Loucy (cell line): ENCODE measurements at regions not wholly inside any gene's neighbourhood (a gene's known extent, or its start where the extent isn't known, plus 50 kb on each side); places are given as distances from the start of the nearest gene placed in this dataset.

Experiments
- EZH2phosphoT487 ChIP-seq: fragments of 200-600 bp; IDR thresholded peaks from 2 replicates; pipeline ENCODE4 v1.6.1; 2018; ENCODE audit warnings: antibody characterized with exemption, mild to moderate bottlenecking, moderate library complexity, borderline replicate concordance
- TF ChIP-seq, protein P1 (sequence below): fragments of 200-600 bp; sonication (generic); conservative IDR thresholded peaks from 2 replicates; pipeline ENCODE4 v1.5.1; 2014; ENCODE audit warnings: mild to moderate bottlenecking, antibody characterized with exemption, low read length

DNA sequence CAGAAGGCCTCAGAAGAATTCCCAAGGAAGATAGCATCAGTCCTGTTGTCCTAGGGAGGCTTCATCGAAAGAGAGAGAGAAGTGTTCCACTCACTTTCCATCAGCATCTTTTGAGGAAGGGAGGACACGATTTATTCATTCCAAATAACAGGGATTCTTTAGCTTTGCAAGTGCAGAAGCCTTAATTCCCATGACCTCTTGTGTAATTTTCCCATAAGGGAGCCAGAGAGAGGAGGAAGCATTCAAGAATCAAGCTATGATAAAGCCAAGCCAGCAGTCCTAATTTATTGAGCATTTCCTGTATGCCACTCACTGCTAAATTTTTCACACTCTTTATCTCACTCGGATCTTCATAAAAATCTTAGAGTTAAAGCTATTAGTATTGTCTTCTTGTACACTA, 169.7 kb upstream of the MITF start:
- TF ChIP-seq, protein P1, sequence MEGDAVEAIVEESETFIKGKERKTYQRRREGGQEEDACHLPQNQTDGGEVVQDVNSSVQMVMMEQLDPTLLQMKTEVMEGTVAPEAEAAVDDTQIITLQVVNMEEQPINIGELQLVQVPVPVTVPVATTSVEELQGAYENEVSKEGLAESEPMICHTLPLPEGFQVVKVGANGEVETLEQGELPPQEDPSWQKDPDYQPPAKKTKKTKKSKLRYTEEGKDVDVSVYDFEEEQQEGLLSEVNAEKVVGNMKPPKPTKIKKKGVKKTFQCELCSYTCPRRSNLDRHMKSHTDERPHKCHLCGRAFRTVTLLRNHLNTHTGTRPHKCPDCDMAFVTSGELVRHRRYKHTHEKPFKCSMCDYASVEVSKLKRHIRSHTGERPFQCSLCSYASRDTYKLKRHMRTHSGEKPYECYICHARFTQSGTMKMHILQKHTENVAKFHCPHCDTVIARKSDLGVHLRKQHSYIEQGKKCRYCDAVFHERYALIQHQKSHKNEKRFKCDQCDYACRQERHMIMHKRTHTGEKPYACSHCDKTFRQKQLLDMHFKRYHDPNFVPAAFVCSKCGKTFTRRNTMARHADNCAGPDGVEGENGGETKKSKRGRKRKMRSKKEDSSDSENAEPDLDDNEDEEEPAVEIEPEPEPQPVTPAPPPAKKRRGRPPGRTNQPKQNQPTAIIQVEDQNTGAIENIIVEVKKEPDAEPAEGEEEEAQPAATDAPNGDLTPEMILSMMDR = no peak
- TF ChIP-seq EZH2phosphoT487 = no peak
